Bronchial epithelial cell (primary cell): ENCODE measurements at regions not wholly inside any gene's neighbourhood (a gene's known extent, or its start where the extent isn't known, plus 50 kb on each side); places are given as distances from the start of the nearest gene placed in this dataset.

ENCODE experiments used
- DNase-seq: peaks from one replicate; pipeline ENCODE4 v3.0.0-alpha.2; 2010; ENCODE audit warnings: low read depth
- FAIRE-seq: peaks from 2 replicates; lab custom pipeline; 2011; peaks lifted over from hg19 to GRCh38; lab: Jason Lieb, UNC
- H3K27me3 ChIP-seq: 2 replicates; pipeline ENCODE4 v1.5.1; 2011; ENCODE audit warnings: low read length; ENCODE audit not compliant: control insufficient read depth, insufficient read depth
- H3K36me3 ChIP-seq: 2 replicates; pipeline ENCODE4 v1.5.1; 2011; ENCODE audit warnings: low read length; ENCODE audit not compliant: control insufficient read depth, insufficient read depth
- H3K4me3 ChIP-seq: 2 replicates; pipeline ENCODE4 v1.5.1; 2011; ENCODE audit warnings: mild to moderate bottlenecking, low read depth, low read length, control low read depth
- CTCF ChIP-seq: IDR thresholded peaks from 2 replicates; pipeline ENCODE4 v1.5.1; 2011; ENCODE audit warnings: mild to moderate bottlenecking, moderate library complexity, low read length, control low read depth, inconsistent platforms; ENCODE audit not compliant: insufficient read depth, severe bottlenecking

DNA sequence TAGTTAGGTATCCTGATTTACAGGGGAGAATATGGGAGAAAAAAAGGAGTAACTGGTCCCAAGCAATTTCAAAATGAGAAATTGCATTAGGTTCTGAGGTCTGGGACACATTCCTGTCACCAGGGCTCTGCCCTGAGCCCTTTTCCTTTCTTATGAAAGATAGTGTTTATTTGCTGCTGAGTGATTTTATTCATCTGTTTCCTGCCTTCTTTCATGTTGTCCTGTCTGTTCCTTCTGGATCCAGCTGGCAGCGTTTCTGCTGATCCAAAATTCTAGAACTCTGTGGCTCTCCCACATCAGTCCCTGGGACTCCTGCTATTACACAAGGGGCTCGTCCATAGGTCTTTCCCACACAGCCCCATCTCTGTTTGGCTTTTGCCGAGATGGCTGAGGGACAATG, 519.1 kb upstream of the SALL3 start:
- TF ChIP-seq CTCF = no peak
- Histone ChIP-seq H3K27me3 (no peaks in the 10 kb centered on the region), H3K4me3 (no peak overlapping the region), H3K36me3 (no peaks in the 10 kb centered on the region)
- FAIRE-seq (no peak), DNase-seq (no peak)

GRCh38 chr18:78473563-78473962, 506.1 kb upstream of the SALL3 start:
- Histone ChIP-seq H3K27me3 (no peaks in the 10 kb centered on the region), H3K4me3 (no peak overlapping the region), H3K36me3 (no peaks in the 10 kb centered on the region)
- TF ChIP-seq CTCF = no peak
- no peak for FAIRE-seq
- DNase-seq = no peak

- H3K36me3 ChIP-seq = no peaks in the 10 kb centered on the region
- TF ChIP-seq CTCF = no peak
- FAIRE-seq (no peak), DNase-seq (no peak)
- H3K4me3 ChIP-seq = no peak overlapping the region
- no peaks in the 10 kb centered on the region for H3K27me3 ChIP-seq
Measured at GRCh38 chr18:78477840-78478239, 501.8 kb upstream of the SALL3 start.

- Histone ChIP-seq H3K36me3 (no peaks in the 10 kb centered on the region), H3K4me3 (no peak overlapping the region), H3K27me3 (no peaks in the 10 kb centered on the region)
- no peak for DNase-seq
- TF ChIP-seq CTCF = no peak
- FAIRE-seq = no peak
Measured at GRCh38 chr18:78479443-78479842, 500.2 kb upstream of the SALL3 start.

- FAIRE-seq = no peak
Measured at GRCh38 chr18:78480262-78481054, 499.2 kb upstream of the SALL3 start.

More at GRCh38 chr18:78480262-78481054, 499.2 kb upstream of the SALL3 start:
- no peak for DNase-seq
- Histone ChIP-seq H3K27me3 (no peaks in the 10 kb centered on the region), H3K36me3 (no peaks in the 10 kb centered on the region), H3K4me3 (no peak overlapping the region)
- no peak for TF ChIP-seq CTCF
